Ammon's horn (tissue), 1 donor: ENCODE measurements at regions not wholly inside any gene's neighbourhood (a gene's known extent, or its start where the extent isn't known, plus 50 kb on each side); places are given as distances from the start of the nearest gene placed in this dataset.
A peak's percentile ranks its signal among the peaks of the same experiment; 100 is the strongest.
"Not testable (repeated sequence)": the region's sequence is repeated elsewhere in the genome, so short reads cannot be mapped to it uniquely, and the experiment has no call there.

Source experiments
- DNase-seq: peaks from one replicate; pipeline ENCODE4 v3.0.0-alpha.2; 2016; ENCODE audit warnings: low spot score

DNA sequence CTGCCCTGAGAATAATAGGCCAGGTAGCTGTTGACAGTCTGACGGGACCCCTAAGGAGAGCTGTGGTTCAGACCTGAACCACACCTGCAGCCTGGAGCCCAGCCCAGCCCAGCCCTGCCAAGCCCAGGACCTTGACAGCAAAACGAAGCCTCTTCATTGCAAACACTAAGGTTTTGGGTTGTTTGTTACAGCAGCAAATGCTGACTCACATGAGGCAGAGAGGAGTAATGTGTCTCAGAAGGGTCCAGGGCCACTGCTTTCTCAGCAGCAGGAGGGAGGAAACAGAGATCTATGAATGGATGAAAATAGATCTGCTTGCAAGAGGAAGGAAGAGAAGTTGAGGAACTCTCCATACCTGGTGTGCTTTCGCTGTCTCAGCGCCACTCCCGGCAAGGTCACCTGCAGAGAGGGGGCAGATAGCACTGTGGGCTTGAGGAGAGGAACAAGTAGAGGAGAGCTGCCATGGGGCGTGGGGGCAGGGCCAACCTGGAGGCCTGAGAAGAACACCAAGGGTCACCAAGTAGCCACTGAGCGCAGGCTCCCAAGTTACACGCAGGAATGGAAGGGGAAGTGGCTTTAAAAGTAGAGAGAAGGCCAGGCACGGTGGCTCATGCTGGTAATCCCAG lies 127.2 kb downstream of the ZNF281 start:
- no peak for DNase-seq

DNA sequence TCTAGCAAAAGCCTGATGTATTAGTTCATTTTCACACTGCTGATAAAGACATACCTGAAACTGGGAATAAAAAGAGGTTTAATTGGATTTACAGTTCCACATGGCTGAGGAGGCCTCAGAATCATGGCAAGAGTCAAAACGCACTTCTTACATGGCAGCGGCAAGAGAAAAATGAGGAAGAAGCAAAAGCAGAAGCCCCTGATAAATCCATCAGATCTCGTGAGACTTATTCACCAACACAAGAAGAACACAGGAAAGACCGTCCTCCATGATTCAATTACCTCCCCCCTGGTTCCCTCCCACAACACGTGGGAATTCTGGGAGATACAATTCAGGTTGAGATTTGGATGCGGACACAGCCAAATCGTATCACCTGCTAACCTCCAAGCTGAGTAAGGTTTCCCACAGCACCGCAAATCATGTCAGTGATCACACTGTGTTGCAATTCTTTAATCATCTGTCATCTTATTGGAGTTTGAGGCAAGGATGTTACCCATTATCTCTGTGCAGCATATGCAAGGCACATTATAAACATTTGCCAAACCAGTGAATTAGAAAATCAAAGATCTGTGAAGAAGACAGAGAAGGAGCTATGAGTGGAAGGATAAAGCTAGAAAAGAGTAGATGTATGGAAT lies 128.5 kb downstream of the ZNF281 start:
- no peak for DNase-seq

DNA sequence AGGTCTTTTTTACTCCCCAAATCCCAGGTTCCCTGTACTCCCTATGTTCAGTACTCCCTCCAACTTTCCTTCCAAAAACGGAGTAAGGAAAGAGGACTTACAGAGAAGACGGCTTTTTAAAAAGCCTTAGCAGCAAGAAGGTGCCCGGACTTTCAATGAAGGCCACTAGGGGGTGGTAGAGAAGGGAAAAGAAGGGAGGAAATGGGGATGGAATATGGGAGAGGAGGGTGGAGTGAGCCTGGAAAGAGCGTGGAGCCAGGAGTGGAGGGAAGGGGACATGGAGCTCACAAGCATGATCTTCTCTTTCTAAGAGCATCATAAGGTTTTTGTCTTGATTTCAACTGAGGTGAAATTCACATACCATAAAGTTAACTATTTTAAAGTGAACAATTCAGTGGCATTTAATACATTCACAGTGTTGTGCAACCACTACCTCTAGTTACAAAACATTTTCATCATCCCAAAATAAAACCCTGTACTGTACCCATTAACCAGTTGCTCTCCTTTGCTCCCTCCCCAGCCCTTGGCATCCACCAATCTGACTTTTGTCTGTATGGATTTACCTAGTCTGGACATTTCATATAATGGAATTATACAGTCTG lies 129.9 kb downstream of the ZNF281 start:
- DNase-seq, result peak; percentile 48

DNA sequence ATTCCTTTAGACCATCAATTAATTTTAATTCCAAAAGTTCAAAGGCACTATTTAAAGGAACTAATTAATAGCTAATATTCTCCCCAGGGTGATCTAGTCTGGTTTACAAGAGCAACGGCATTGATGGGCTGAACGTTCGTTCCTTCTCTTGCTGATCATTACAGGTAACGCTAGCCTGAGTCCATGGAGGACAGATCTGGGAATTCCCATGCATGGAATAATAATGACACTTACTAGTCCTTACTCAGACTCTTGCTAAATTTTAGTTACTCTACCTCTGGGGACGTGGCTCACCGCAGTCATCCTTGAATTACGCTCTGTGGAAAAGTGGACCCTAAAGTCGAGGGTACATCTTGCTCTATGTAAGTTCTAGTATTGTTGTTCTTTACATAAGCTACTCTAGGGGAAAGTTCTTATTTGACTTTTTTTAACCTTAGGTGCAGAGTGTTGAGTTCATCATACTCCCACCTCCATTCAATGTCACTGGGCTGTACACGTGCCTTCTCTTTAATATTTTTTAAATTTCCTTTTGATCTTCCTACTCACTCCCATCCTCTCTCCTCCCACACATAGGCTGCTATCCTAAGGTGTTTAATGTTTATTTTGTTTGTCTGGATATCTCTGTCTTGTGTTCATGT lies 133.9 kb downstream of the ZNF281 start:
- no peak for DNase-seq

DNA sequence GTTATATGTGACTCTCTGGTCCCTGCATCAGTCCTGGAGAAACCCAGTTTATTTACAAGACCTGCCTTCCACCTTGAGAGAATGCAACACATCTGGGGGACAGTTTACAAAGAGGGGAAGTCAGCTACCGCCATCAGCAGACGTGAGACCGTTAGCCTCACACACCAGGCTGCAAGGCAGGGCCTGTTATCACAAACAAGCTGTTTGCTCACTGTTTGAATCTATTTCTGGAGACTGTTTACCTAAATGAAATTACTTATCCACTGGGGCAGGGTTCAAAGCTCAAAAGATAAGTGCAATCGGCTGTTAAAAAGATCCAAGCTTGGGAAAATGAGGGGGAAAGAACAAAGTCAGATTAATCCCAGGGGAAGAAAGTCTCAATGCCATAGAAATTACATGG lies 134.4 kb downstream of the ZNF281 start:
- no peak for DNase-seq

DNA sequence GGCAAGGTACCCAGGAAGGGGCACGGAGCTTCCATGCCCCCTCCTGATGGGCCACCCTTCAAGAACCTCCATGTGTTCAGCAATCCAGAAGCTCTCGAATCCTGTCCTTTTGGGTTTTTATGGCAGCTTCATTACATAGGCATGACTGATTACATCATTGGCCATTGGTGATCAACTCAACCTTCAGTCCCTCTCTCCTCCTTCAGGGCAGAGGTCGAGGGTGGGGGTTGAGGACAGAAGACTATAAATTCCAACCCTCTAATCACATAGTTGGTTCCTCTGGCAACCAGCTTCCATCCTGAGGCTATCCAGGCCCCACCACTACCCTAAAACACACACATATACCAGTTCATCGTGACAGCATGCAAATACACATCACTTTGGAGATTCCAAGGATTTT lies 135.7 kb downstream of the ZNF281 start:
- DNase-seq, result no peak

DNA sequence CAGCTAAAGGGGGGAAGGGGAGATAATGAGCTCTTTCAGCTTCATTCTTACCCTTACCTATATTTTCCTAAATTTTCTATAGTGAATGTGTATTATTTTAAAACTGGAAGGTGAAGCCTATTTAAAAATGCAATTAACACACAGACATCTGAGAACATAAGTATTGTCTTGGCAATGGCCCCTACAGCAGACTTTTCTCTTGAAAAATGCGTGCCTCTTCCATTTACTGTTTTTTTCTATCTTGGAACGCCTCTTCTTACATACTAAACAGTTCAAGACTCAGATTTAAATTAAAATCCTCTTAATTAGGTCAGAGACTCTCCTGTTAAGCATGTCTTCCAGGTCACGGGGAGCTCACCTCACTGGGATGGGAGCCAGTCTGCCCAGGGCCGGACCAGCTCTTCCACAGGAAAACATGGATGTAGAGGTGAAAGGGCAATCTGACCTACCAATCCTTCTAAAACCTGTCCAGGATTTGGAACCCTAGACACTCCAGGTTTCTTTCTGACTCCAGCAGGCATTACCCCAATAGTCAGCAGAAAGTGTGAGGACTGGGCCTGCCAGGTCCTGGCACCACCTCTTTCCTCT lies 137.3 kb downstream of the ZNF281 start:
- DNase-seq, result no peak

DNA sequence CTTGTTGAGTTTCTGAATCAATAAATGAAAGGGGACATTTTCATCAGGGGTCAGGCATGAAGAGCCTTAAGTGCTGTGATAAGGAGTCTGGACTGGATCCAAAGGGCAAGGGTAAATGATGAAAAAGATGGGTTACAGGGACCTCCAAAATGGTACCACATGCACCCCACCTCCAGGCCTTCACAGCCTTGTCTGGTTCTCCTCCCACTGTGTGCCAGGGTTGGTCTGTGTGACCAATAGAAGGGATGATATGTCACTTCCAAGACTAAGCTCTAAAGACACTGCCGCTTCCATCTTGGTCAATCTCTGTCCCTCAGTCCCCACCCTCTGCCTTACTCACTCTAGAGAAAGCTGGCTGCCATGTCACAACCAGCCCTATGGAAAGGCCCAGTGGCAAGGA lies 140.6 kb downstream of the ZNF281 start:
- no peak for DNase-seq

DNA sequence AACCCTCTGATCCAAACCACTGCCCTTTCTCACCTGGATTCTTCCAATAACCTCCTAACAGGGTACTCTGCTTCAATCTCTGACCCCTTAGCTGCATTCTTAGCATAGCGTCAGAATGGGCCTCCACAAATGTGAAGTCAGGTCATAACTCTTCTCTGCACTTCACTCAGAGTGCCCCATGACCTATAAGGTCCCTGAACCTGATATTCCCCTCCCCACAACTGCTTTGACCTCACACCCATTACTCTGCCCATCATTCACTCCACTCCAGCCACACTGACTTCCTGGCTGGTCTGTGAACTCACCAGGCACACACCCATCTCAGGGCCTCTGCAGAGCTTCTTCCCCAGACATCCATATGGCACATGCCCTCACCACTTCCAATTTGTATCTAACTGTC lies 141.9 kb downstream of the ZNF281 start:
- DNase-seq, result no peak

DNA sequence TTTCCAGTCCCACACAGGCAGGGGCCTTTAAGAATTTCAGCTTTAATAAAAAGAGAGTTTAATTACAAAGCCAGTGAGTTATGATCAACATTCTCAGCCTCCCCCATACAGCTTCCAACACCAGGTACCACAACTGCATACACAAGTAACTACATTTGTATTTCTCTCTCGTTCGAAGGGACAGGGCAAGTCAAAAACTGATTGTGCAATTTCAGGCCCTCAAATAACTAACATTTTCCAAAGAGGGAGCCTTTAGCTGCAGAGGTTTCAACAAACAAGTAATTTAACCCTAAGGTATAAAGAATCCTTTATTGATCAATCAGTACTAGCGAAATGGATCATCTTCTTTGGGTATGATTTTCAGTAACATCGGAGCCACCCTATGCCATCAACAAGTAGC lies 142.4 kb downstream of the ZNF281 start:
- no peak for DNase-seq

DNA sequence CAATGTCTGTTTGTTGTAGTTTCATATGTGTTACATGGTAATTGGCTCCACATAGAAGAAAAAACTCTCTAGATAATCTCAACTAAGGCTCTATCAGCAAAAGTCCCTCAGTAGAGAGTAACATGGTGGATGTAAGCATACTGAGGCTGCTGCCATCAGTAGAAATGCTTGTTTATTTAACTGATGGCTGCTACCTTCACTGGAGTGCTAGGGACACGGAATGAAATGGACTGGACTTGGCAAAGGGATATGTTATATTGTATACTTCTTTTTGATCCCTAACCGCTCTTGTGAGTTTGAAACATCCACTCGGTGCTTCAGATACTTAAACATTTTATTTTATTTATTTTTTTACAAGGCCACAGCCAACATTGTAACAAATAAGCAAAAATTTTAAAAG lies 143.0 kb downstream of the ZNF281 start:
- no peak for DNase-seq

DNA sequence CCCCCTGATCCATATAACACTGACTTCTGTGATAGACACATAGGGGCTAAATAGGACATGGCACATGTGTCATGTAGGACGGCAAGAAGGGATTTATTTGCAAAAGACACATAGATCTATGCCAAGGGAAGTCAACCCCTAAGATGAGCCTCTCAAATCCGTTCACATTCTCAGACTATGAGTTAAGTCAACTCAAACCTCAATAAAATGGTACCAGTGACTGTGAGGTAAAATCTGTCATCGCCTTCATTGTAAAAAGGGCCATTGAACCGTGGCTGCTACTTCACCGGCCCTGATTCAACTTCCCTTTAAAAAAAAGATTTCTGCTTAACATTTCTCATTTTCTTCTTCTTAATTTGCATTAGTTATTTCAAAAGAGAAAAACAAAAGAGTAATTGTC lies 144.0 kb downstream of the ZNF281 start:
- no peak for DNase-seq

DNA sequence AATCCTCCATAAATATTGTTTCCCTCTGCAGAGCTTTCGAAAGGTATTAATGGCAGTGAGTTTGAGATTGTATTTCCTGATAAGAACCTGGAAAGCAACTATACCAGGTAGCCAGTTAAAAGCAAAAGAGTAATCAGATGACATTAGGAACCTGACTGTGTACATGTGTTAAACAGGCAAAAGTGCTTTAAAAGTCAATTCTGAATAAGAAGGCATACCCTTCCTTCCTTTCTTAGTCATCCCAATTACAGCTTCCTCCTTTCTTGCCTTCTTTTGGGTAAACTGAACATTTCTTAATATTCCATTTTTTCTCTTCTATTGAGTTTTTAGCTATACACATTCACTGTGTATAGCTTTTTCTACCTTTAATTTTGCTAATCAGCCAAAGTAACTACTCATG lies 144.7 kb downstream of the ZNF281 start:
- DNase-seq, result no peak

DNA sequence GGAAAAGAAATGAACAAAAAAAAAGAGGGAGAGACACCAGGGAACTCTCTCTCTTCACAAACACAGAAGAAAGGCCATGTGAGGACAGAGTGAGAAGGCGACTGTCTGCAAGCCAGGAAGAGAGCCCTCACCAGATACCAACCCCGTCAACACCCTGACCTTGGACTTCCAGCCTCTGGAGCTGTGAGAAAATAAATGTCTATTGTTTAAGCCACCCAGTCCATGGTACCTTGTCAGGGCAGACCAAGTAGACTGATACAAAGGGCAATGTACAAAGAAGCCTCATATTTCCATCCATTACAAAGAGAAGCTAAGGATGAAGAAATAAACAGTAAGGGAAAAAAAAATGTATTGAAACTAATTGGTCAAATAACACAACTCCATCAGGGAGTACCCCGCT lies 146.6 kb downstream of the ZNF281 start:
- no peak for DNase-seq

DNA sequence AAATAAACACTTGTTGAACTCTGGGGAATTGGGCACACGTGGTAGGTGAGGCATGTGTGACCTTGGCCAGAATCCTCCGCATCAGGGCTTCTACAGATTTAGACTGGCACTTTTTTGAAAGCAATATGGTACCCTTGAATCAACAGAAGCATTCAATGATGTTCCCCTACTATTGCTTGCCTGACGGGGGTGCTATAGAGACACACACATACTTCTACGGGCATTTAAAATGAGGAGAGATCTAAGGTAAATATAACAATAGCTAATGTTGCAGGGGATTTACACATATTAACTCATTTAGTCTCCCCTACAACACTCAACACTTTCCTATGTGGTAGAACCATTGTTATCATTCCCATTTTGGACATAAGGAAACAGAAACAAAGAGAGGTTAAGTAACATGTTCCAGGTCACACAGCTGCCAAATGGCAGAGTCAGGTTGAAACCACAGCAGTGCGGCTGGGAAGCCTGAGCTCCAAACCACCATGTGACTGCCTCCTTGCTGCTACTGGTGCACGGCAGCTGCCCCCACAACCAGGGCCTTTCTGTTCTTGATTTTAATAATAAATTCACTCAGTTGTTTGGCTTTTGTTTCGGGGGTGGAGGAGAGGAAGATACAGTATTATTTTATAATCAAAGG lies 147.4 kb downstream of the ZNF281 start:
- no peak for DNase-seq

DNA sequence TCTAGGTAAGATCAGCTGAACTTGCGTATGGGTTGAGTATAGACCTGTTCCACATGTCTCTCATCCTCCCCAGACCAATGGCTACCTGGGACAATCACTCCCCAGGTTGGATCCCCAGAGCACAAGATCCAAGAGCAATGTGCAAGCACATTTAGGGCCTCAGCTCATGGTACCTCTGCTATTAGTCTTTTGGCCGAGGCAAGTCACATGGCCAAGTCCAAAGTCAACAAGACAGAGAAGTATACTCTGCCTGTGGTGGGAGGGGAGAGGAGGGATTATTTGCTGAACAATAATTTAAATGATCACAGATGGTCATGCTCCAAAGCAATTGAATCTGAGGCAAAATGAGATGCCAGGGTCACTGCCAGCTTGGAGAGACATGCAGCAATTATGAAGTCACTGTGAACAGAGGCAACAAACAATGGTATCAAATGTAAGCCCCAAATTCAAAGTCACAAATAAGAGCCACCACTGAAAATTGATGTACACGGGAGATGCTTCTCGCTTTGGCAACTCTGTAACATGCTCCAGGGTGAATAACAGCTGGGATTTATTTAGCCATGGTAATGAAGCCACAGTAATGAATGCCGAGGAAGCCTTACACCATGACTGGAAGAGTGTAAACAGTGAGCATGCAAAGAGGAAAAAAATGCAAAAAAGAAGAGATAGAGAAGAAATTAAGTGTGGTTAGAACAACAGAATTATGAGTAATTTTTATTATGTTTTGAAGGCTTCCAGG lies 149.1 kb downstream of the ZNF281 start:
- DNase-seq, result no peak

DNA sequence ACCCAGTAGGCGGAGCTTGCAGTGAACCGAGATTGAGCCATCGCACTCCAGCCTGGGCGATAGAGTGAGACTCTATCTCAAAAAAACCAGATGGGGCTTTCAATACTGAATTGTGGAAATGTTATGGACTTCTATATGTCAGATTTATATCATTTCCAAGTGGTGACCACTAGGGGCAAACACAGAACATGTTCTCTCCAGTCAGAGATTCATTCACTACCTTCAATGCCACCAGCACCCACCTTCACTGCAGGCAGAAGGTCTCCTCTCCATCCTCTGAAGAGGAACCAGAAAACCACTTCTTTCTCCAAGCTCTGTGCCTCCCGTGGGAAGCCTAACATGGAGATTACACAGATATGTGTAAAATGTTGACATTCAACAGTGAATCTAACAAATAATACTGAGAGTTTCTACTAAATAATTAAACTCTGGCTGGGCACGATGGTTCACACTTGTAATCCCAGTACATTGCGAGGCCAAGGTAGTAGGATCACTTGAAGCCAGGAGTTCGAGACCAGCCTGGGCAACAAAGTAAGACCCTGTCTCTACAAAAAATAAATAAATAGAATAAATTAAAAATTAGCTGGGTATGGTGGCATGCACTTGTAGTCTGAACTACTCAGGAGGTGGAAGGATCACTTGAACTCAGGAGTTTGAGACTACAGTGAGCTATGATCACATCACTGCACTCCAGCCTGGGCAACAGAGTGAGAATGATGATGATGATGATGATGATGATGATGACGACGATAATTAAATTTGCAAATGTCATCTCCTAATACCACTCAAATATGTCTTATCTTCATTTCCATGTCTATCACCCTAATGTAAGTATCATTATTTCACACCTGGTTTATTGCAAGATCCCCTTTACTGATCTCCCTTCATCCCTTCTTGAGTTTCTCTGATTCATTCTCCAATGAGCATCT lies 151.1 kb downstream of the ZNF281 start:
- DNase-seq, result no peak

DNA sequence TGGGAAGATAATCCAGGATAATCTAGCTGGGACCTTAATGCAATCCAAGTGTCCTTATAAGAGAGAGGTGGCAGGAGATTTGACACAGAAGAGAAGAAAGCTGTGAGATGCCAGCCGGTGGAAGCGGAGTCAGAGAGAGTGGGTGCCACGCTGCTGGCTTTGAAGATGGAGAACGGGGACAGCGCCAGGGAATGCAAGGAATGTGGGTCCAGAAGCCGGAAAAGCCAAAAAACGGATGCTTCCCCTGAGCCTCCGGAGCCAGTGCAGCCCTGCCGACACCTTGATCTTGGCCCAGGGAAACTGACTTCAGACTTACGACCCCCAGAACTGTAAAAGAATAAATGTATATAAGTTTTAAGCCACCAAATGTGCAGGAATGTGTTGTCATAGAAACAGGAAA lies 152.6 kb downstream of the ZNF281 start:
- DNase-seq, result no peak

DNA sequence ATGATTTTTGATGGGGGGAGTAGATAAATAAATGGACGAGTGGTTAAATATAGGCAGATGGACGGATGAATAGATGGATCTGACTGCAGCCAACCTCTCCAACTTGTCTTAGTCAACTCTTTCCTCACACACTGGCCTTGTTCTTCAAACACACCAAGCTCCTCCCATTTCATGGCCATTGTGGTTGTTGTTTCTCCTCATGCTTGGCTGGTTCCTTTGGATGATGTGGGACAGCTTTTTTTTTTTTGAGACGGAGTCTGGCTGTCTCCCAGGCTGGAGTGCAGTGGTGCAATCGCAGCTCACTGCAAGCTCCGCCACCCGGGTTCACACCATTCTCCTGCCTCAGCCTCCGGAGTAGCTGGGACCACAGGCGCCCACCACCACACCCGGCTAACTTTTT lies 155.2 kb downstream of the ZNF281 start:
- DNase-seq, result not testable (repeated sequence)

DNA sequence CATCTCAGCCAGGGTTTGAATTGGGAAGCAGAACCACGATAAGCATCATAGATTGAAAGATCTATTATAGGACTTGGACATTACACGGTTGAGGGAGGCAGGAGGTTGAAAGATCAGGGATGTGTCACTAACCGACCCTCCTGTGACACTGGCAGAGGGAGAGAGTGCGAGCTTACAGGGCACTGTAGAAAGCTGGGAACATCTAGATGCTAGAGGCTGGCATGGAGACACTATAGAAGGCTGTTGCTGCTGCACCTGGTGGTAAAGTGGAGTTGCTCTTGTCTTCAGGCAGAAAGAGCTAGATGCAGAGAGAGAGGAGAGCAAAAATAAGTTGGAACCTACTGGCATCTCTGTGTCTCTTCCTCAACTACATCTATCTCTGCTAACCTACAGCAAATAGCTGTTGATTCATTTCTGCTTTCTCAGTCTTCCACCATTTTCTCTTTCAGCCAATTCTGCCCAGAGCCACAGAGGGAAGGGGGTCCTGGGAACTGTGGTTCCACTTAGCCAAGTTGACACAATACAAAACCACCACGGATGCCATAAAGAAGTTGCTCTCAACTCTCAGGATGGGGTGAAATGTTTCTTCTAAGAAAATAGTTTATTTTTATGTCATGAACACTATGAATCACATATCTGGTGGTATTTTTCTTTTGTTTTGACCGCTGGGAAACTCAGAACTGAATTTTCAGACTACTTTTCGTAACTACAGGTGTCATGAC lies 155.9 kb downstream of the ZNF281 start:
- DNase-seq, result no peak
